RWPE1 (cell line): ENCODE measurements at regions not wholly inside any gene's neighbourhood (a gene's known extent, or its start where the extent isn't known, plus 50 kb on each side); places are given as distances from the start of the nearest gene placed in this dataset.

ENCODE experiments used
- CTCF ChIA-PET: fragments of 350-600 bp; sonication (Branson Sonifier 250); formaldehyde crosslinking; extraction: SDS; loops from one replicate; lab custom pipeline; 2021; lab: Yijun Ruan, JAX
- POLR2A ChIA-PET: fragments of 400-600 bp; formaldehyde crosslinking; extraction: SDS; loops from one replicate; lab custom pipeline; 2020; ENCODE audit warnings: antibody characterized with exemption; ENCODE audit not compliant: low non-redundant PET; lab: Yijun Ruan, JAX
- DNase-seq: peaks from one replicate; pipeline ENCODE4 v3.0.0; 2012; ENCODE audit warnings: low spot score
- H3K27ac ChIP-seq: fragments of 450-650 bp; 2 replicates; pipeline ENCODE4 v1.5.1; 2017
- CTCF ChIP-seq: fragments of 450-650 bp; conservative IDR thresholded peaks from 2 replicates; pipeline ENCODE4 v1.5.1; 2017; ENCODE audit warnings: low read depth, mild to moderate bottlenecking

GRCh38 chr5:158133369-158133768, 274.4 kb upstream of the CLINT1 start:
- ChIA-PET CTCF (no interaction called here), POLR2A (no interaction called here)
- no peak for TF ChIP-seq CTCF
- no peak for DNase-seq
- H3K27ac ChIP-seq, result no peak overlapping the region

- ChIA-PET CTCF (interaction anchor here (0.6 to 0.7 kb wide), 2 partner anchors 22 to 58 kb away, joined by 3 to 5 read pairs; no protein-coding TSS in a partner anchor), POLR2A (no interaction called here)
- H3K27ac ChIP-seq, result no peak overlapping the region
- TF ChIP-seq CTCF, result no peak
- DNase-seq, result no peak
These were observed 268.6 kb upstream of the CLINT1 start for GRCh38 chr5:158127536-158127935.

- no peak for TF ChIP-seq CTCF
- DNase-seq, result no peak
- ChIA-PET CTCF (interaction anchor here (0.6 to 0.7 kb wide), 2 partner anchors 23 to 57 kb away, joined by 3 to 5 read pairs; no protein-coding TSS in a partner anchor), POLR2A (no interaction called here)
- no peak overlapping the region for H3K27ac ChIP-seq
These were observed 267.8 kb upstream of the CLINT1 start for GRCh38 chr5:158126442-158127405.

- CTCF ChIA-PET, result no interaction called here
- H3K27ac ChIP-seq, result no peak overlapping the region
- POLR2A ChIA-PET, result no interaction called here
- TF ChIP-seq CTCF, result no peak
- no peak for DNase-seq
These were observed 265.8 kb upstream of the CLINT1 start for GRCh38 chr5:158124606-158125316.

- H3K27ac ChIP-seq, result no peak overlapping the region
- no peak for TF ChIP-seq CTCF
- POLR2A ChIA-PET, result no interaction called here
- no peak for DNase-seq
- CTCF ChIA-PET, result interaction anchor here (0.6 kb wide), 1 partner anchor 143 kb away, joined by 5 read pairs; no protein-coding TSS in a partner anchor
These were observed 264.6 kb upstream of the CLINT1 start for GRCh38 chr5:158123595-158123994.

- TF ChIP-seq CTCF, result no peak
- ChIA-PET POLR2A (no interaction called here), CTCF (interaction anchor here (0.7 kb wide), 1 partner anchor 53 kb away, joined by 5 read pairs; no protein-coding TSS in a partner anchor)
- H3K27ac ChIP-seq, result no peak overlapping the region
- DNase-seq, result no peak
These were observed 262.7 kb upstream of the CLINT1 start for GRCh38 chr5:158121678-158122077.
